K562 (cell line): ENCODE measurements at regions not wholly inside any gene's neighbourhood (a gene's known extent, or its start where the extent isn't known, plus 50 kb on each side); places are given as distances from the start of the nearest gene placed in this dataset.

Experiments used
- ATAC-seq: fragments of 200-7000 bp; cut with Tn5 transposase; 3 replicates; pipeline ENCODE4 v1.9.1; 2020; ENCODE audit warnings: moderate library complexity
- BruUV-seq: library from RNA; stranded (reverse); fragments of 400-500 nt; replicated peaks from 2 replicates; lab custom pipeline; 2021; lab: Mats Ljungman, UMichigan
- CTCF ChIA-PET: fragments of 300-600 bp; formaldehyde crosslinking; extraction: SDS; loops from one replicate; lab custom pipeline; 2021; ENCODE audit warnings: low intra/inter-chr PET ratio; lab: Yijun Ruan, JAX
- POLR2A ChIA-PET: fragments of 300-600, 350-650 bp; sonication (Branson Sonifier 250); formaldehyde crosslinking; extraction: SDS; loops from one replicate; lab custom pipeline; 2021; ENCODE audit warnings: antibody characterized with exemption, inconsistent platforms; lab: Yijun Ruan, JAX
- DNase-seq, 4 experiments: peaks; one replicate each; pipeline versions ENCODE4 v3.0.0 to v3.0.0-alpha.2; 2011 to 2018; ENCODE audit warnings: low spot score in 3 of 4, mixed read lengths in 3 of 4; ENCODE audit errors: extremely low read depth in 1 of 4
- FAIRE-seq: peaks from 2 replicates; lab custom pipeline; 2011; peaks lifted over from hg19 to GRCh38; lab: Jason Lieb, UNC
- H2AFZ ChIP-seq: 2 replicates; pipeline ENCODE4 v1.6.0; 2011; ENCODE audit warnings: low read depth, low read length, control low read depth, inconsistent platforms
- H3K27ac ChIP-seq: fragments of 200-600 bp; 3 replicates; pipeline ENCODE4 v1.8.0; 2011; ENCODE audit warnings: low read depth, mild to moderate bottlenecking, control low read depth, inconsistent platforms, low read length, moderate library complexity, mixed read lengths; ENCODE audit errors: extremely low read depth
- H3K27me3 ChIP-seq, 2 experiments: fragments of 300-600 bp in 1 of 2; 2 replicates in 1 of 2; 3 replicates in 1 of 2; pipeline versions ENCODE4 v1.6.0 to v1.8.0; 2011; ENCODE audit warnings: inconsistent platforms in 2 of 2, low read length in 2 of 2, mild to moderate bottlenecking in 1 of 2, mixed read lengths in 1 of 2, moderate library complexity in 1 of 2; ENCODE audit not compliant: control insufficient read depth in 2 of 2, insufficient read depth in 2 of 2
- H3K36me3 ChIP-seq: fragments of 300-600 bp; 3 replicates; pipeline ENCODE4 v1.8.0; 2011; ENCODE audit warnings: mild to moderate bottlenecking, low read length, inconsistent platforms; ENCODE audit not compliant: control insufficient read depth, insufficient read depth
- H3K4me1 ChIP-seq, 2 experiments: fragments of 200-600 bp in 1 of 2; replicated peaks in 1 of 2; 2 replicates in 1 of 2; 3 replicates in 1 of 2; pipeline versions ENCODE4 v1.5.1 to v1.8.0; 2011; ENCODE audit warnings: inconsistent platforms in 2 of 2, low read length in 2 of 2, mild to moderate bottlenecking in 1 of 2, mixed read lengths in 1 of 2, moderate library complexity in 1 of 2; ENCODE audit not compliant: control insufficient read depth in 2 of 2, insufficient read depth in 2 of 2
- H3K4me2 ChIP-seq: 2 replicates; pipeline ENCODE4 v1.6.1; 2011; ENCODE audit warnings: low read length, control low read depth, inconsistent platforms, mixed read lengths; ENCODE audit not compliant: insufficient read depth
- H3K4me3 ChIP-seq: fragments of 200-600 bp; sonication (generic), shearing (Covaris generic); 2 replicates; pipeline ENCODE4 v1.5.1; 2016; ENCODE audit warnings: control low read depth, inconsistent platforms
- H3K79me2 ChIP-seq: fragments of 200-600 bp; 3 replicates; pipeline ENCODE4 v1.8.0; 2011; ENCODE audit warnings: low read length, inconsistent platforms; ENCODE audit not compliant: control insufficient read depth, insufficient read depth
- H3K9ac ChIP-seq, 2 experiments: 2 replicates each; pipeline versions ENCODE4 v1.6.0 to v1.6.1; 2011; ENCODE audit warnings: low read depth in 2 of 2, low read length in 2 of 2, control low read depth in 1 of 2, inconsistent platforms in 1 of 2, mild to moderate bottlenecking in 1 of 2, mixed read lengths in 1 of 2; ENCODE audit not compliant: insufficient read depth in 1 of 2
- H3K9me1 ChIP-seq: one replicate; pipeline ENCODE4 v1.6.0; 2011; ENCODE audit warnings: inconsistent platforms, mild to moderate bottlenecking, low read length, moderate library complexity; ENCODE audit not compliant: control insufficient read depth, insufficient read depth
- H3K9me3 ChIP-seq: replicated peaks from 2 replicates; pipeline ENCODE4 v1.5.1; 2011; ENCODE audit warnings: low read depth, low read length, inconsistent platforms; ENCODE audit not compliant: control insufficient read depth, insufficient read depth
- H4K20me1 ChIP-seq: replicated peaks from 2 replicates; pipeline ENCODE4 v1.6.1; 2011; ENCODE audit warnings: low read length, inconsistent platforms, mixed read lengths; ENCODE audit not compliant: control insufficient read depth, insufficient read depth
- BCOR ChIP-seq: fragments of 450-650 bp; IDR thresholded peaks from 2 replicates; pipeline ENCODE4 v1.6.1; 2016
- FOXK2 ChIP-seq, 2 experiments: fragments of 450-650 bp; IDR thresholded peaks in 1 of 2; conservative IDR thresholded peaks in 1 of 2; 2 replicates each; pipeline ENCODE4 v1.6.1; 2016; ENCODE audit warnings: low read depth in 2 of 2, mild to moderate bottlenecking in 1 of 2
- HDAC2 ChIP-seq: fragments of 450-650 bp; IDR thresholded peaks from 2 replicates; pipeline ENCODE4 v1.6.1; 2016; ENCODE audit warnings: mild to moderate bottlenecking
- NFE2 ChIP-seq: IDR thresholded peaks from 2 replicates; pipeline ENCODE4 v1.6.1; 2014; ENCODE audit warnings: antibody characterized with exemption, low read depth
- PURB ChIP-seq: sonication (generic); formaldehyde crosslinking; IDR thresholded peaks from 2 replicates; pipeline ENCODE4 v1.9.0; 2021; ENCODE audit warnings: low read depth, mild to moderate bottlenecking, missing genetic modification reagents
- SNAPC5 ChIP-seq: fragments of 250-450 bp; sonication (Bioruptor Pico); IDR thresholded peaks from 2 replicates; pipeline ENCODE4 v1.8.0; 2021; ENCODE audit warnings: moderate library complexity, mild to moderate bottlenecking, inconsistent platforms
- ZNF124 ChIP-seq: sonication (generic); formaldehyde crosslinking; IDR thresholded peaks from 2 replicates; pipeline ENCODE4 v1.8.1; 2022; ENCODE audit warnings: missing genetic modification reagents
- ZNF277 ChIP-seq: fragments of 250-450 bp; sonication (Bioruptor Pico); IDR thresholded peaks from 2 replicates; pipeline ENCODE4 v1.8.0; 2022; ENCODE audit warnings: inconsistent platforms, mild to moderate bottlenecking, moderate library complexity, borderline replicate concordance
- WGBS: fragments of 100-300 bp; shearing (Covaris generic); methylation state at CpG from one replicate; pipeline ENCODE4 v1.1.6; 2016; ENCODE audit warnings: low coverage, mixed read lengths; ENCODE audit not compliant: insufficient coverage; ENCODE audit errors: missing lambda C conversion rate; 5-methylcytosine and 5-hydroxymethylcytosine counted together
- in situ Hi-C: fragments of 300-500 bp; cut with MboI; formaldehyde crosslinking; loops from 4 replicates; pipeline ENCODE4 v1.15.0; 2018; ENCODE audit warnings: inconsistent platforms, mixed read lengths
- intact Hi-C: fragments of 100-400 bp; cut with micrococcal nuclease; formaldehyde crosslinking; loops from 2 replicates; pipeline ENCODE4 v1.14.2; 2022
- TF ChIP-seq, protein P1 (sequence below): sonication (generic); formaldehyde crosslinking; IDR thresholded peaks from 2 replicates; pipeline ENCODE4 v1.8.1; 2023; ENCODE audit warnings: mild to moderate bottlenecking, missing genetic modification reagents

DNA sequence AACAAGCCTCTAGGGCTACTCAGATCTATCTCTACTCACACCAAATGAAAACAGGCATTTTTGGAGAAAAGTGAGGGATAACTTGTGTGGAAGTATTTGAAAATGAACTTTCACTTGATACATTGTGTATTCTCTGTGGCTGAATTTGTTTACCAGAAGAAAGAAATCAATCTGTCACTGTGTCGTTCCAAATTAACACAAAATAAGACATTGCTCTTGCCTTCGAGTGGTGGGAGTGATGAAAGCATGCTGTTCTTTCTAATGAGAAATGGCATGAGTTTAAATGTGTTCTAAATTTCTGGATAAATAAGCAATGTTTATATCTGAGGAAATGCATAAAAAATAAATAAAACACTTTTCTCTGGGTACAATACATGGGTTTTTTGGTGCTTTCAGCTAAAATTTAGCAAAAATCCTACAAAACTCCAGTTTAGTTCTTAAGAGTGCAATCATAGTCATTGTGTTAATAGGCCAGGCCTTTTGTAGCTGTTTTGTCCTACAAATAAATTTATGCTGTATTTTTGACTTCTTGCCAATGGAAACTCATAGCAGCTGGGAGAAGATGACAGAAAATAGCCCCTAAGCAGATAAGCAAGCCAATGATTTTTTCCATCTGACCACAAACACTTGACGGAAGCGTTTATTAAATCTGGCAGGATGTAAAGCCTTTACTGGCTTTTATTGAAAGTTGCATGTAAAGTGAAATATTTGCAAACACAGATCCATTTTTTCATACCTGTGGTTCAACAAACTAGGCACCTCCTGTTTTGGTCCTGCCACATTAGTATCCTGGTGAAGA is 1064.1 kb upstream of the GHITM start:
- Histone ChIP-seq H3K36me3 (no peaks in the 10 kb centered on the region), H3K9me3 (no peaks in the 10 kb centered on the region; the same call in 1 of the 2 replicates), H4K20me1 (no peaks in the 10 kb centered on the region), H3K27ac (no peak overlapping the region), H2AFZ (no peak overlapping the region), H3K9ac (no peak overlapping the region), H3K4me3 (no peak overlapping the region), H3K9me1 (no peaks in the 10 kb centered on the region), H3K27me3 (no peaks in the 10 kb centered on the region), H3K79me2 (no peaks in the 10 kb centered on the region), H3K4me1 (no peaks in the 10 kb centered on the region), H3K4me2 (no peak overlapping the region)
- TF ChIP-seq SNAPC5, result no peak
- no peak for ATAC-seq
- ChIA-PET POLR2A (no interaction called here), CTCF (no interaction called here)
- DNase-seq, result no peak
- no TSS peak for BruUV-seq
- in situ Hi-C loops, result no loop called here
- no peak for FAIRE-seq
- 1% methylated on average over 4 of the region's 4 CpGs for WGBS
- intact Hi-C loops, result no loop called here

GRCh38 chr10:83075815-83076355 is 1063.4 kb upstream of the GHITM start:
- no peaks in the 10 kb centered on the region for H3K79me2 ChIP-seq
- no peaks in the 10 kb centered on the region; the same call in 1 of the 2 replicates for H3K9me3 ChIP-seq
- no peaks in the 10 kb centered on the region for H4K20me1 ChIP-seq
- in situ Hi-C loops, result no loop called here
- intact Hi-C loops, result no loop called here
- CTCF ChIA-PET, result no interaction called here
- POLR2A ChIA-PET, result no interaction called here
- FAIRE-seq, result no peak
- H3K4me3 ChIP-seq, result no peak overlapping the region
- no peak for DNase-seq
- no peak overlapping the region for H3K27ac ChIP-seq
- no peak overlapping the region for H3K9ac ChIP-seq
- no peaks in the 10 kb centered on the region for H3K36me3 ChIP-seq
- no peak overlapping the region for H2AFZ ChIP-seq
- ATAC-seq, result no peak
- H3K9me1 ChIP-seq, result no peaks in the 10 kb centered on the region
- BruUV-seq, result no TSS peak
- H3K4me1 ChIP-seq, result no peaks in the 10 kb centered on the region
- no peak overlapping the region for H3K4me2 ChIP-seq
- H3K27me3 ChIP-seq, result no peaks in the 10 kb centered on the region
- no peak for TF ChIP-seq FOXK2 (conservative IDR thresholded peaks at IDR 0.05 in 1 of 2, IDR thresholded peaks at IDR 0.05 in 1 of 2; ENCODE audit: low read depth in 2 of 2)
- TF ChIP-seq PURB (CRISPR knock-in tag), result no peak
- no peak for TF ChIP-seq BCOR
- TF ChIP-seq NFE2, result no peak
- no peak for TF ChIP-seq HDAC2
- no peak for TF ChIP-seq ZNF277 (CRISPR knock-in tag)
- no peak for TF ChIP-seq ZNF124 (CRISPR knock-in tag)
- TF ChIP-seq, protein P1, sequence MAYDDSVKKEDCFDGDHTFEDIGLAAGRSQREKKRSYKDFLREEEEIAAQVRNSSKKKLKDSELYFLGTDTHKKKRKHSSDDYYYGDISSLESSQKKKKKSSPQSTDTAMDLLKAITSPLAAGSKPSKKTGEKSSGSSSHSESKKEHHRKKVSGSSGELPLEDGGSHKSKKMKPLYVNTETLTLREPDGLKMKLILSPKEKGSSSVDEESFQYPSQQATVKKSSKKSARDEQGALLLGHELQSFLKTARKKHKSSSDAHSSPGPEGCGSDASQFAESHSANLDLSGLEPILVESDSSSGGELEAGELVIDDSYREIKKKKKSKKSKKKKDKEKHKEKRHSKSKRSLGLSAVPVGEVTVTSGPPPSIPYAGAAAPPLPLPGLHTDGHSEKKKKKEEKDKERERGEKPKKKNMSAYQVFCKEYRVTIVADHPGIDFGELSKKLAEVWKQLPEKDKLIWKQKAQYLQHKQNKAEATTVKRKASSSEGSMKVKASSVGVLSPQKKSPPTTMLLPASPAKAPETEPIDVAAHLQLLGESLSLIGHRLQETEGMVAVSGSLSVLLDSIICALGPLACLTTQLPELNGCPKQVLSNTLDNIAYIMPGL, result no peak
- TF ChIP-seq, all 486 proteins: peak for 0
